H1 (cell line): ENCODE measurements at regions not wholly inside any gene's neighbourhood (a gene's known extent, or its start where the extent isn't known, plus 50 kb on each side); places are given as distances from the start of the nearest gene placed in this dataset.

Source experiments
- CTCF ChIA-PET: fragments of 300-600 bp; sonication (Branson Sonifier 250); formaldehyde crosslinking; loops from one replicate; lab custom pipeline; 2021; ENCODE audit not compliant: partially characterized antibody; lab: Charles Lee
- POLR2A ChIA-PET: fragments of 300-600 bp; sonication (Branson Sonifier 250); formaldehyde crosslinking; loops from one replicate; lab custom pipeline; 2021; ENCODE audit warnings: inconsistent platforms; ENCODE audit not compliant: partially characterized antibody; lab: Charles Lee
- DNase-seq, 2 experiments: peaks; one replicate each; pipeline versions ENCODE4 v3.0.0 to v3.0.0-alpha.2; 2010 to 2022; ENCODE audit warnings: low spot score in 2 of 2, low read depth in 1 of 2, mixed read lengths in 1 of 2
- FAIRE-seq: peaks from 2 replicates; lab custom pipeline; 2011; peaks lifted over from hg19 to GRCh38; lab: Jason Lieb, UNC
- H2AFZ ChIP-seq: 2 replicates; pipeline ENCODE4 v1.8.1; 2012; ENCODE audit warnings: low read length, inconsistent platforms
- H2AK5ac ChIP-seq: 2 replicates; pipeline ENCODE4 v1.6.1; 2013; ENCODE audit warnings: low read depth, low read length
- H2BK120ac ChIP-seq: replicated peaks from 2 replicates; pipeline ENCODE3; 2013; ENCODE audit warnings: low read depth, low read length, inconsistent platforms
- H2BK12ac ChIP-seq: 2 replicates; pipeline ENCODE4 v1.6.1; 2013; ENCODE audit warnings: low read depth, low read length
- H2BK15ac ChIP-seq: 2 replicates; pipeline ENCODE4 v1.6.1; 2013; ENCODE audit warnings: low read length
- H2BK20ac ChIP-seq: 2 replicates; pipeline ENCODE4 v1.6.1; 2013; ENCODE audit warnings: low read length
- H2BK5ac ChIP-seq: 2 replicates; pipeline ENCODE4 v1.6.1; 2013; ENCODE audit warnings: low read depth, low read length
- H3K14ac ChIP-seq: 2 replicates; pipeline ENCODE4 v1.6.1; 2013; ENCODE audit warnings: inconsistent platforms; ENCODE audit not compliant: insufficient read length
- H3K18ac ChIP-seq: 2 replicates; pipeline ENCODE4 v1.6.1; 2013; ENCODE audit warnings: low read length; ENCODE audit errors: extremely low read depth
- H3K23ac ChIP-seq: 2 replicates; pipeline ENCODE4 v1.6.1; 2013; ENCODE audit warnings: inconsistent platforms; ENCODE audit not compliant: insufficient read length
- H3K23me2 ChIP-seq: 2 replicates; pipeline ENCODE4 v1.6.1; 2013; ENCODE audit warnings: low read depth, low read length
- H3K27ac ChIP-seq: 2 replicates; pipeline ENCODE4 v1.6.1; 2011; ENCODE audit warnings: low read depth, low read length, inconsistent platforms
- H3K27me3 ChIP-seq, 4 experiments: replicated peaks in 1 of 4; 1 replicate in 1 of 4; 2 replicates in 3 of 4; pipeline versions ENCODE4 v1.6.1 to v1.8.1; 2011 to 2013; ENCODE audit warnings: low read length in 3 of 4, mild to moderate bottlenecking in 3 of 4, inconsistent platforms in 2 of 4, mixed read lengths in 2 of 4, moderate library complexity in 1 of 4; ENCODE audit not compliant: control insufficient read depth in 3 of 4, insufficient read depth in 3 of 4; ENCODE audit errors: extremely low read depth in 1 of 4
- H3K36me3 ChIP-seq, 4 experiments: 2 replicates each; pipeline versions ENCODE4 v1.6.1 to v1.8.1; 2011 to 2013; ENCODE audit warnings: mild to moderate bottlenecking in 4 of 4, low read length in 3 of 4, moderate library complexity in 2 of 4, control low read depth in 1 of 4, inconsistent platforms in 1 of 4; ENCODE audit not compliant: insufficient read depth in 4 of 4, control insufficient read depth in 2 of 4
- H3K4ac ChIP-seq: replicated peaks from 2 replicates; pipeline ENCODE3; 2013; ENCODE audit warnings: low read length, low read depth, mixed read lengths, inconsistent platforms; ENCODE audit not compliant: insufficient read length
- H3K4me1 ChIP-seq, 4 experiments: replicated peaks in 1 of 4; 1 replicate in 1 of 4; 2 replicates in 3 of 4; pipeline versions ENCODE4 v1.6.1 to v1.8.1; 2011 to 2013; ENCODE audit warnings: low read length in 3 of 4, inconsistent platforms in 2 of 4, mixed read lengths in 1 of 4; ENCODE audit not compliant: insufficient read depth in 4 of 4, control insufficient read depth in 3 of 4
- H3K4me2 ChIP-seq, 2 experiments: 2 replicates each; pipeline versions ENCODE4 v1.6.1 to v1.8.1; 2011 to 2013; ENCODE audit warnings: low read depth in 2 of 2, low read length in 2 of 2, control low read depth in 1 of 2, inconsistent platforms in 1 of 2, mild to moderate bottlenecking in 1 of 2; ENCODE audit not compliant: insufficient read depth in 1 of 2
- H3K4me3 ChIP-seq, 4 experiments: fragments of 200-600, 300-600 bp in 1 of 4; sonication (generic), shearing (Covaris generic), sonication (Bioruptor Twin) in 1 of 4; 2 replicates each; pipeline versions ENCODE4 v1.5.1 to v1.8.1; 2011 to 2016; ENCODE audit warnings: low read length in 4 of 4, low read depth in 3 of 4, control low read depth in 2 of 4, inconsistent platforms in 2 of 4, mild to moderate bottlenecking in 2 of 4, mixed read lengths in 1 of 4, moderate library complexity in 1 of 4; ENCODE audit not compliant: insufficient read depth in 2 of 4; ENCODE audit errors: extremely low read depth in 1 of 4
- H3K56ac ChIP-seq: replicated peaks from 2 replicates; pipeline ENCODE3; 2013; ENCODE audit warnings: low read depth, mild to moderate bottlenecking, mixed read lengths, low read length, inconsistent platforms; ENCODE audit not compliant: insufficient read length
- H3K79me1 ChIP-seq: 2 replicates; pipeline ENCODE4 v1.6.1; 2013; ENCODE audit warnings: low read depth, low read length, control low read depth
- H3K79me2 ChIP-seq, 2 experiments: 2 replicates each; pipeline versions ENCODE4 v1.6.1 to v1.8.1; 2012 to 2013; ENCODE audit warnings: low read length in 2 of 2, mild to moderate bottlenecking in 2 of 2, inconsistent platforms in 1 of 2; ENCODE audit not compliant: insufficient read depth in 2 of 2, control insufficient read depth in 1 of 2
- H3K9ac ChIP-seq, 4 experiments: replicated peaks in 1 of 4; 1 replicate in 1 of 4; 2 replicates in 3 of 4; pipeline versions ENCODE4 v1.6.1 to v1.8.1; 2011 to 2013; ENCODE audit warnings: low read depth in 3 of 4, low read length in 3 of 4, control low read depth in 2 of 4, mild to moderate bottlenecking in 2 of 4, moderate library complexity in 2 of 4, inconsistent platforms in 1 of 4; ENCODE audit errors: extremely low read depth in 1 of 4
- H3K9me3 ChIP-seq, 2 experiments: 2 replicates each; pipeline versions ENCODE4 v1.6.1 to v1.8.1; 2012 to 2013; ENCODE audit warnings: mild to moderate bottlenecking in 2 of 2, moderate library complexity in 2 of 2, control low read depth in 1 of 2, inconsistent platforms in 1 of 2, low read depth in 1 of 2, low read length in 1 of 2, mixed read lengths in 1 of 2; ENCODE audit not compliant: insufficient read depth in 2 of 2
- H4K20me1 ChIP-seq, 2 experiments: replicated peaks in 1 of 2; 2 replicates each; pipeline versions ENCODE3 to v1.8.1; 2011 to 2013; ENCODE audit warnings: inconsistent platforms in 2 of 2, low read length in 2 of 2, mild to moderate bottlenecking in 1 of 2; ENCODE audit not compliant: insufficient read depth in 2 of 2, control insufficient read depth in 1 of 2
- H4K5ac ChIP-seq: 2 replicates; pipeline ENCODE4 v1.6.1; 2013; ENCODE audit warnings: low read length, low read depth, mixed read lengths, inconsistent platforms; ENCODE audit not compliant: insufficient read length
- H4K8ac ChIP-seq: 2 replicates; pipeline ENCODE4 v1.8.0; 2013; ENCODE audit warnings: mild to moderate bottlenecking, moderate library complexity, low read length, inconsistent platforms; ENCODE audit not compliant: insufficient read depth; ENCODE audit errors: extremely low read depth
- H4K91ac ChIP-seq: replicated peaks from 2 replicates; pipeline ENCODE3; 2013; ENCODE audit warnings: low read length, mixed read lengths, inconsistent platforms; ENCODE audit not compliant: insufficient read length
- BRCA1 ChIP-seq: IDR thresholded peaks from 2 replicates; pipeline ENCODE4 v1.6.1; 2012; ENCODE audit warnings: low read depth, low read length, improper control_type of control experiment
- EP300 ChIP-seq, 2 experiments: IDR thresholded peaks; 1 replicate in 1 of 2; 2 replicates in 1 of 2; pipeline ENCODE4 v1.6.1; 2011 to 2012; ENCODE audit warnings: low read depth in 2 of 2, low read length in 2 of 2, mild to moderate bottlenecking in 2 of 2, borderline replicate concordance in 1 of 2, inconsistent platforms in 1 of 2, moderate library complexity in 1 of 2
- KDM1A ChIP-seq: fragments of 200-600, 300-600 bp; sonication (generic); IDR thresholded peaks from 2 replicates; pipeline ENCODE4 v1.7.1; 2016; ENCODE audit warnings: mild to moderate bottlenecking, low read length, borderline replicate concordance
- POLR2A ChIP-seq, 2 experiments: IDR thresholded peaks; 1 replicate in 1 of 2; 2 replicates in 1 of 2; pipeline ENCODE4 v1.6.1; 2011; ENCODE audit warnings: low read depth in 2 of 2, low read length in 2 of 2, mild to moderate bottlenecking in 2 of 2; ENCODE audit errors: control extremely low read depth in 1 of 2
- RBBP5 ChIP-seq: IDR thresholded peaks from 2 replicates; pipeline ENCODE4 v1.7.1; 2012; ENCODE audit warnings: low read depth, mild to moderate bottlenecking, inconsistent platforms, low read length, moderate library complexity, borderline replicate concordance
- WGBS, 2 experiments: shearing (Covaris generic) in 1 of 2; methylation state at CpG; one replicate each; pipeline versions ENCODE4 v1.1.6 to v1.1.7; 2013 to 2015; ENCODE audit warnings: low lambda C conversion rate in 2 of 2, mixed read lengths in 2 of 2, inconsistent platforms in 1 of 2, low coverage in 1 of 2, missing lambda C conversion rate in 1 of 2; ENCODE audit not compliant: insufficient replicate concordance in 2 of 2, insufficient coverage in 1 of 2, insufficient read length in 1 of 2; ENCODE audit errors: extremely low coverage in 1 of 2, missing lambda C conversion rate in 1 of 2; 5-methylcytosine and 5-hydroxymethylcytosine counted together

GRCh38 chr2:129231924-129232323, 747.5 kb upstream of the RAB6C start:
- H4K91ac ChIP-seq: no peak overlapping the region
- no peak for FAIRE-seq
- POLR2A ChIA-PET: no interaction called here

More at GRCh38 chr2:129231924-129232323, 747.5 kb upstream of the RAB6C start:
- H3K23me2 ChIP-seq: no peaks in the 10 kb centered on the region
- H2BK5ac ChIP-seq: no peak overlapping the region
- no peak overlapping the region for H3K56ac ChIP-seq
- no peak overlapping the region for H3K4ac ChIP-seq
- H4K8ac ChIP-seq: no peak overlapping the region
- no peaks in the 10 kb centered on the region for H3K79me2 ChIP-seq
- no peaks in the 10 kb centered on the region for H3K36me3 ChIP-seq
- no peak overlapping the region for H2AFZ ChIP-seq
- DNase-seq: no peak
- H3K4me2 ChIP-seq: no peak overlapping the region
- peaks cover 0 to 3% of the 10 kb centered on the region in 2 experiments; a peak in 1 of 4 replicates for H3K9me3 ChIP-seq
- H2BK120ac ChIP-seq: no peak overlapping the region
- no peak overlapping the region for H4K5ac ChIP-seq
- CTCF ChIA-PET: interaction anchor here (2.4 kb wide), 1 partner anchor 22 kb away, joined by 7 read pairs; no protein-coding TSS in a partner anchor
- 98% methylated on average over 7 of the region's 7 CpGs; no CpG with 5 or more reads in 1 of the 2 experiments for WGBS, 2 experiments
- no peak overlapping the region for H2AK5ac ChIP-seq
- no peaks in the 10 kb centered on the region for H3K27me3 ChIP-seq
- H3K4me3 ChIP-seq: no peak overlapping the region
- H3K4me1 ChIP-seq: no peaks in the 10 kb centered on the region
- no peak overlapping the region for H3K23ac ChIP-seq
- H3K79me1 ChIP-seq: no peaks in the 10 kb centered on the region
- TF ChIP-seq EP300 (IDR thresholded peaks at IDR 0.05; ENCODE audit: borderline replicate concordance in 1 of 2, low read depth in 2 of 2, low read length in 2 of 2): no peak
- no peak for TF ChIP-seq KDM1A
- TF ChIP-seq BRCA1: no peak
- no peak for TF ChIP-seq RBBP5
- TF ChIP-seq POLR2A (IDR thresholded peaks at IDR 0.05; ENCODE audit: control extremely low read depth in 1 of 2, low read depth in 2 of 2, low read length in 2 of 2): no peak
- H2BK15ac ChIP-seq: no peak overlapping the region
- no peak overlapping the region for H2BK12ac ChIP-seq
- H3K9ac ChIP-seq: no peak overlapping the region
- no peak overlapping the region for H3K18ac ChIP-seq
- H3K27ac ChIP-seq: no peak overlapping the region
- no peak overlapping the region for H3K14ac ChIP-seq
- H2BK20ac ChIP-seq: no peak overlapping the region
- H4K20me1 ChIP-seq: no peaks in the 10 kb centered on the region
